Lung microvascular endothelial cell (primary cell): ENCODE measurements at regions not wholly inside any gene's neighbourhood (a gene's known extent, or its start where the extent isn't known, plus 50 kb on each side); places are given as distances from the start of the nearest gene placed in this dataset.
"Not testable (repeated sequence)": the region's sequence is repeated elsewhere in the genome, so short reads cannot be mapped to it uniquely, and the experiment has no call there.

Source experiments
- DNase-seq, 2 donors: peaks; one replicate each; pipeline versions ENCODE4 v3.0.0 to v3.0.0-alpha.2; 2010; ENCODE audit warnings: low read depth in 2 of 2

DNA sequence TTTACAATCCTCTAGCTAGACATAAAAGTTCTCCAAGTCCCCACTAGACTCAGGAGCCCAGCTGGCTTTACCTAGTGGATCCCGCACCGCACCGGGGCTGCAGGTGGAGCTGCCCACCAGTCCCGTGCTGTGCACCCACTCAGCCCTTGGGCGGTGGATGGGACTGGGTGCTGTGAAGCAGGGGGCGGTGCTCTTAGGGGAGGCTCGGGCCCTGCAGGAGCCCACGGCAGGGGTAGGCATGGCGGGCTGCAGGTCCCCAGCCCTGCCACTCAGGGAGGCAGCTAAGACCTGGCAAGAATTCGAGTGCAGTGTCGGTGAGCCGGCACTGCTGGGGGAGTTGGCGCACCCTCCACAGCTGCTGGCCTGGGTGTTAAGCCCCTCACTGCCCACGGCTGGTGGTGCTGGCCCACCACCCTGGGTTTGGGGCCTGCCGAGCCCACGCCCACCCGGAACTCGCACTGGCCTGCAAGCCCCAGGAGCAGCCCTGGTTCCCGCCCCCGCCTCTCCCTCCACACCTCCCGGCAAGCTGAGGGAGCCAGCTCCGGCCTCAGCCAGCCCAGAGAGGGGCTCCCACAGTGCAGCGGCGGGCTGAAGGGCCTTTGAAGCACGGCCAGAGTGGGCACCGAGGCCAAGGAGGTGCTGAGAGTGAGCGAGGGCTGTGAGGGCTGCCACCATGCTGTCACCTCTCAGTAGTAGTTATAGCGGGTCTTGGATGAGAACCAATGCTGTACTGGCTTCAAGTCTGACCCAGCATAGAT, 255.2 kb downstream of the CDH7 start:
- no peak for DNase-seq

GRCh38 chr18:65998971-65999700, 248.3 kb downstream of the CDH7 start:
- DNase-seq, result not testable (repeated sequence)

GRCh38 chr18:65995206-65995605, 244.4 kb downstream of the CDH7 start:
- no peak for DNase-seq

GRCh38 chr18:65994302-65994701, 243.5 kb downstream of the CDH7 start:
- no peak for DNase-seq

GRCh38 chr18:65990944-65991708, 240.3 kb downstream of the CDH7 start:
- DNase-seq, result no peak

DNA sequence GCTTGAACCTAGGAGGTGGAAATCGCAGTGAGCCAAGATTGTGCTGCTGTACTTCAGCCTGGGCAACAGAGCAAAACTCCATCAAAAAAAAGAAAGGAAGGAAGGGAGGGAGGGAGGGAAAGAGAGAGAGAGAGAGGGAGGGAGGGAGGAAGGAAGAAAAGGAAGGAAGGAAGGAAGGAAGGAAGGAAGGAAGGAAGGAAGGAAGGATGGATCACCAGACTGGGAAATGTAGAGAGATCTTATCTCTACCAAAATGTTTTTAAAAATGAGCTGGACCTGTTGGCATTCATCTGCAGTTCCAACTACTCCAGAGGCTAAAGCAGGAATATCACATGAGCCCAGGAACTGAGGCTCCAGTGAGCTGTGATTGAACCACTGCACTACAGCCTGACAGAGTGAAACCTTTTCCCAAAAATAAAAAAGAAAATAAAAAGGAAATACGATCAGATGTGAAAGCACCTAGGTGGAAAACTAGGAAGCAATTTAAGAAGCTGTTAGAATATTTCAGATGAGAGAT, 239.4 kb downstream of the CDH7 start:
- DNase-seq, result no peak

DNA sequence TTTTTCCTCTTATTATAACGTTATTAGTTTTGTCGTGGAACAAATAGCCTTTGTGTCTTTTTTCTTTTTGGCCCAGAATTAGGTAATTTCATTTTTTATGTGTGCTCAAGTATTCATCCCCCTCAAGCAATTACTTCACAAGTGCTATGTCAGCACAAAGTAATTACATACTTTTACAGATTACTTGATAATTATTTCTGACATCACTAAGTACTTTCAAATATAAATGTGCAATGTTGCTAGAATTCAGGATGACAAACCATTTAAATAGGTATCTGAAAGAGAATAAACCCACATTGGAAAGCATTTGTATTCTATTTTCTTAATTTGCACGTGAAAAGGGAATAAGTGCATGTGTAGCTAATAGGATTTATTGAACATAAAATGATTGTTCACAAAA, 238.2 kb downstream of the CDH7 start:
- DNase-seq, result no peak

DNA sequence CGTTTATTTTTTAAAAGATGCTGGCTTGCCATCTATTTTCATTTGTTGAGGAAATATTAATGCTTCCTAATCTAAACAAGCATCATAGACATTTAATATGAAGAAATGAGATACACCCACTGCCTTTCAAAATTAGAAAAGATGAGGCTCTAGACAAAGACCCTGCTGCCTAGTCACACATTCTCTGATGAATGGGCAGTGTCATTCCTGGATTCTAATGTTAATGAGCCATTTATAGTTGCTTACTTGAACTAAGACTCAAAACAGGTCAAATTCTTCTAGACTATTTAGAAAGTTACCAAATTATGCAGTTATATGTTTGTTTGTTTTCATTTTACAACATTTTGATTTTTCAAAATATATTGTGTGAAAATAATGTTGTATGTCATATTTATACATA, 237.6 kb downstream of the CDH7 start:
- no peak for DNase-seq

- DNase-seq, result no peak
Measured at GRCh38 chr18:65983750-65984149, 232.9 kb downstream of the CDH7 start.

- no peak for DNase-seq
Measured at GRCh38 chr18:65975536-65975935, 224.7 kb downstream of the CDH7 start.

GRCh38 chr18:65974758-65975157, 223.9 kb downstream of the CDH7 start:
- DNase-seq, result no peak

DNA sequence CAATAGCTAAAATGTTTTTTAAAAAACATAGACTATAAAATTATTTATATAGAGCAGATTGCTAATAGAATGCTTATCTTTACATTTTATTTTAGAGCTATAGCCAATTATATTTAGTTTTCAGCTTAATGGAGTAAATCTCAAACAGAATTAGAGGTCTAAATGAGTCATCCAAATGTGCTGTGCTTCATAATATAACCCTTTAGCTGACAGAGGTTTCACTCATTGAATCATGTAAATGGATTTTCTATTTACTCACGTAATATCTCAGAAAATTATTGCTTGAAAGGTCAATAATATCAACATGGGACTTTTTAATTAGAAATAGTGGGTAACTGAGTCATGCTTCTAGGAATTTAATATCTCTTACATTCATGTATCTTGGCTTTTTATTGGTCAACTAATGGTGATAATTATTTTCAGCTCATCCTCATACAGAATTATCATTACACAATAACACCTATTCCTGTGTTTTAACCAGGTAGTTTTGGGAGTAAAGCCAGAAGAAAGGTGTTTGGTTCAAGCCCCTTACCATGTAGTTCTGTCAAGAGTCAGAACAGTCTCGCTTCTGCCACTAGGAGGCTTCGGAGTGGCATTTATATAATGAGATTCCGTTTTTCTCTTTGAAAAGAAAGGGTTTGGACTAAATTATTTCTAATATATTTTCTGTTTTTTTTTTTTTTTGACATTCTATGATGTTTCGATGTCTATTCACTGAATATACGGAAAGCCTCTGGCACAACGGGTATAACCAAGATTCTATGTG, 217.6 kb downstream of the CDH7 start:
- no peak for DNase-seq

- no peak for DNase-seq
Measured at GRCh38 chr18:65955747-65956146, 204.9 kb downstream of the CDH7 start.

DNA sequence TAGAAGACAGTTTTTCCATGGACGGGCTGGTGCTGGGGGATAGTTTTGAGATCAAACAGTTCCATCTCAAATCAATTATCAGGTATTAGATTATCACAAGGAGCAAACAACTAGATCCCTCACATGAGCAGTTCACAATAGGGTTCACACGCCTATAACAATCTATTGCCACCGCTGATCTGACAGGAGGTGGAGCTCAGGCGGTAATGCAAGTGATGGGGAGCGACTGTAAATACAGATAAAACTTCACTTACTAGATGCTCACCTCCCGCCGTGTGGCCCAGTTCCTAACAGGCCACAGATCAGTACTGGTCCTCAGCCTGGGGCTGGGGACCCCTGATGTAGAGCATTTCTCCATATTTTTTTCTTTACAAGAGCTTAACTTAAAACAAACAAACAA, 203.6 kb downstream of the CDH7 start:
- no peak for DNase-seq

DNA sequence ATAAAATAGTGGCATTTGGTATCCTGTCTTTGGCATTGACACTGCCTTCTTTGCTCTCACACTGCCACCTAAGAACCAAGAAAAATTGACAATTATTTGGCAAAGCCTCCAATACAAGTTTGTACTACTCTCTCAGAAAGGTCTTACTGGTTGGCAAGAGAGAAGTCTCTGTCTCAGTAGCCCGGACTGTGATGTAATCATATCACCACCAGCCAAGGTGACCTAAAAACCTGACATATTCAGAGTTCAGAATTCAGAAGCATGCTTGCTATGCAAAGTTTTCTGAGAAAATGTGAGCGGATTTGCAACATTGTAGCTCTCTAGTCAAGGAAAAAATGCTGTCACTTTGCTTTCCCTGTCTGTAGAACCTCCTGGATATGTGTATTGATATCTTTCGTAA, 196.0 kb downstream of the CDH7 start:
- DNase-seq, result no peak

- DNase-seq, result no peak
Measured at GRCh38 chr18:65943268-65943667, 192.5 kb downstream of the CDH7 start.

DNA sequence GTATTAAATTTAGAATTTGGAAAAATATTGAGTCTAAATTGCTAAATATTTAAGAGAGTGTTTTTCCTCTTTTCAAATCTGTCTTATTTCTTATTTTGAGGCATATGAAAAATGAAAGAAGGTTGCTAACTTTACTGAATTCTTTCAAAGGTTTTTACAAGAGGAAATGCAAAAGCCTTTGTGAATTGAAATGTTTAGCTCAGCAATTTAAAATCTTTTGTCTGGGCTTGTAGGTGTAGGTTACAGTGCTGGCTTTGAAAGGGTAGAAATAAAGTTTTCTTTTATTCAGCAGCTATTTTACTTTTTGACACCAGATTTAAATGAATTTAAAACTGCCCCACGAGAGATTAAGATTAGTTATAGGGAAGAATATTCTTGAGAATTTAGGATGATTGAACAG, 192.0 kb downstream of the CDH7 start:
- no peak for DNase-seq

DNA sequence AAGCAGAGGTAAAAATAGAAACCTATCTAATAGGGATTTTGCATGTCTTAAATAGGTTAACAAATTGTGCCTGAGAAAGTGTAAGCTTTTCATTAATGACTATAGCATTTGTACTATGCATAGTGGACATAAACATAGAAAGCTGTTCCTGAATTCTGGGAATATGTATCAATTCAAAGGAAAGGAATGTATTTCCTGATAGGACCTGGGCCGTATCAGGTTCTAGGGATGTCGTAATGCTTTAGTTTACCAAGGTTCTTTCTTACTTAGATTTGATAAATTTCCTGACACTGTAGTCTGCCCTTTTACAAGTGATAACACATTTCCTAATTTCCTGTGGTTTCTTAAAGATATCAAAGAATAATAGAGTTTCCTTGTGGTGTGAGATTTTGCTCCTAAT, 191.3 kb downstream of the CDH7 start:
- DNase-seq, result no peak

DNA sequence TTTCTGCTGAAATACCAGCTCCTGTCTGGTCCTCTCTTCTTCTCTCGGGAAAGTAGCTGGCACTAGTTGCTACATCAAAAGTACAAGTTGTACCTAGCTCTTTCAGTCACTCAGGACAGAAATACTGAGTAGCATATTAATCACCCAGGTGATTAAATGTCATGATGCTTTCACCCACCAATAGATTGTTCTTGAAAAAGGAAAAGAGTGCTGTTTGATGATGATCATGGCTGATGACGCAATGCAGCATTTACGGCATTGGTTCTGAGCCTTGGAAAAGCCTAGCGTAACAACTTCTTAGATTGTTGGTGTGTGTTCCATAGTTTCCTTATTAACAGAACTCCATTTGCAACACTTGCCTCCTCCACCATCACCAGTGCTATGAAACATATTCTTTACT, 190.7 kb downstream of the CDH7 start:
- DNase-seq, result no peak
